ENCODE measurements at regions not wholly inside any gene's neighbourhood (a gene's known extent, or its start where the extent isn't known, plus 50 kb on each side); places are given as distances from the start of the nearest gene placed in this dataset.
"Not testable (repeated sequence)": the region's sequence is repeated elsewhere in the genome, so short reads cannot be mapped to it uniquely, and the experiment has no call there.

GRCh38 chr1:83077411-83077810 lies 921.5 kb downstream of the TTLL7 start:
- DNase-seq = no peak

- no peak for DNase-seq
Measured at GRCh38 chr1:83075107-83075506, 923.8 kb downstream of the TTLL7 start.

- DNase-seq = no peak
Measured at GRCh38 chr1:83067954-83068353, 931.0 kb downstream of the TTLL7 start.

GRCh38 chr1:83065952-83066727 lies 932.8 kb downstream of the TTLL7 start:
- no peak for DNase-seq

- no peak for DNase-seq
Measured at GRCh38 chr1:83064589-83065242, 934.2 kb downstream of the TTLL7 start.

GRCh38 chr1:83060651-83061390 lies 938.1 kb downstream of the TTLL7 start:
- peak; percentile 72 for DNase-seq

GRCh38 chr1:83060221-83060620 lies 938.7 kb downstream of the TTLL7 start:
- DNase-seq = peak; percentile 24

GRCh38 chr1:83058327-83058726 lies 940.6 kb downstream of the TTLL7 start:
- DNase-seq = no peak

GRCh38 chr1:83055391-83056170 lies 943.4 kb downstream of the TTLL7 start:
- no peak for DNase-seq

GRCh38 chr1:83053446-83053845 lies 945.5 kb downstream of the TTLL7 start:
- DNase-seq = no peak

GRCh38 chr1:83052865-83053264 lies 946.1 kb downstream of the TTLL7 start:
- no peak for DNase-seq

GRCh38 chr1:83051053-83051452 lies 947.9 kb downstream of the TTLL7 start:
- not testable (repeated sequence) for DNase-seq

- DNase-seq = no peak
Measured at GRCh38 chr1:83043244-83043643, 955.7 kb downstream of the TTLL7 start.

GRCh38 chr1:83039091-83039490 lies 959.8 kb downstream of the TTLL7 start:
- not testable (repeated sequence) for DNase-seq

GRCh38 chr1:83034851-83035250 lies 964.1 kb downstream of the TTLL7 start:
- no peak for DNase-seq

GRCh38 chr1:83033682-83034081 lies 965.2 kb downstream of the TTLL7 start:
- DNase-seq = no peak

- DNase-seq = no peak
Measured at GRCh38 chr1:83029916-83030315, 969.0 kb downstream of the TTLL7 start.

- no peak for DNase-seq
Measured at GRCh38 chr1:83029050-83029449, 969.9 kb downstream of the TTLL7 start.

GRCh38 chr1:83028467-83028866 lies 970.5 kb downstream of the TTLL7 start:
- DNase-seq = no peak

GRCh38 chr1:83027511-83027910 lies 971.4 kb downstream of the TTLL7 start:
- no peak for DNase-seq

GRCh38 chr1:83026745-83027144 lies 972.2 kb downstream of the TTLL7 start:
- DNase-seq = no peak

- DNase-seq = no peak
Measured at GRCh38 chr1:83024251-83024767, 974.6 kb downstream of the TTLL7 start.
